ENCODE measurements at regions not wholly inside any gene's neighbourhood (a gene's known extent, or its start where the extent isn't known, plus 50 kb on each side); places are given as distances from the start of the nearest gene placed in this dataset.

DNA sequence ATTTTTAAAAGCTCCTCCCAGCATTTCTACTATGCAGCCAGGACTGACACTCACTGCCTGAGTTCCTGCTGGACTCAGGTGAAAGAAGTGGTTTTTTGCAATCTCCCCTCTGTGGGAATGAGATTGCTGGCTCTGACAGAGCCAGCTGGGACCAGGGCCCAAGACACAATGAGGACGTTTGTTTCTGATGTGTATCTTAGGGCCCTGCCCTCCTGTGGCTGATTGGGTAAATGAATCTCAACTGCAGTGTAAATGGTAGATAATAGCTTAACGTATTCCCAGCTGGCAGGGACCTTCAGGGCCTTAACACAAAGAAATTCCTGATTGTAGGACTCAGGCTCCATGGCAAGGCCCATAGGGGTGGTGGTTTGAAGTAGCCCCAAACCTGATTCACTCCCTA is 85.8 kb upstream of the PRPS1 start:
- H3K4ac ChIP-seq (replicated peaks; ENCODE audit: insufficient read length, low read depth, low read length), result no peak overlapping the region
- no peak overlapping the region for H4K8ac ChIP-seq (ENCODE audit: extremely low read depth, insufficient read depth, low read length)
- no peaks in the 10 kb centered on the region for H3K79me2 ChIP-seq (ENCODE audit: control insufficient read depth in 1 of 2, insufficient read depth in 2 of 2, low read length in 2 of 2)
- no peak overlapping the region for H3K27ac ChIP-seq (ENCODE audit: low read depth, low read length)
- no peak for DNase-seq (ENCODE audit: low read depth in 1 of 2, low spot score in 2 of 2)
- H3K23ac ChIP-seq (ENCODE audit: insufficient read length), result no peak overlapping the region
- H4K5ac ChIP-seq (ENCODE audit: insufficient read length, low read depth, low read length), result no peak overlapping the region
- H3K18ac ChIP-seq (ENCODE audit: extremely low read depth, low read length), result no peak overlapping the region
- H2BK120ac ChIP-seq (replicated peaks; ENCODE audit: low read depth, low read length), result no peak overlapping the region
- H3K4me2 ChIP-seq (ENCODE audit: insufficient read depth in 1 of 2, low read depth in 2 of 2, low read length in 2 of 2), result no peak overlapping the region
- H2BK5ac ChIP-seq (ENCODE audit: low read depth, low read length), result no peak overlapping the region
- H3K56ac ChIP-seq (replicated peaks; ENCODE audit: insufficient read length, low read depth, low read length), result no peak overlapping the region
- H2BK15ac ChIP-seq (ENCODE audit: low read length), result no peak overlapping the region
- H4K20me1 ChIP-seq (replicated peaks in 1 of 2; ENCODE audit: control insufficient read depth in 1 of 2, insufficient read depth in 2 of 2, low read length in 2 of 2), result no peaks in the 10 kb centered on the region
- no peak overlapping the region for H2AFZ ChIP-seq (ENCODE audit: low read length)
- FAIRE-seq, result peak; percentile 85
- no peak overlapping the region for H2BK12ac ChIP-seq (ENCODE audit: low read depth, low read length)
- no peaks in the 10 kb centered on the region for H3K23me2 ChIP-seq (ENCODE audit: low read depth, low read length)
- TF ChIP-seq CBX5 (IDR thresholded peaks at IDR 0.05; ENCODE audit: low read depth, low read length), result no peak
- TF ChIP-seq CTCF (IDR thresholded peaks at IDR 0.05; ENCODE audit: control extremely low read depth in 1 of 3, insufficient read depth in 1 of 3, low read depth in 1 of 3, low read length in 3 of 3), result peak in 2 of 3 experiments; percentile 16 to 49; a peak in 2 of 4 replicates
- peak; percentile 21 to 46; a peak in 3 of 4 replicates for TF ChIP-seq RAD21 (IDR thresholded peaks at IDR 0.05 in 1 of 2, conservative IDR thresholded peaks at IDR 0.05 in 1 of 2; ENCODE audit: low read depth in 2 of 2, low read length in 2 of 2)
- POLR2A ChIA-PET (ENCODE audit: partially characterized antibody), result no interaction called here
- H3K9me3 ChIP-seq (ENCODE audit: insufficient read depth in 2 of 2, low read depth in 1 of 2, low read length in 1 of 2), result no peaks in the 10 kb centered on the region
- H4K91ac ChIP-seq (replicated peaks; ENCODE audit: insufficient read length, low read length), result no peak overlapping the region
- no peaks in the 10 kb centered on the region for H3K79me1 ChIP-seq (ENCODE audit: low read depth, low read length)
- no peak overlapping the region for H3K4me3 ChIP-seq (ENCODE audit: extremely low read depth in 1 of 4, insufficient read depth in 2 of 4, low read depth in 3 of 4, low read length in 4 of 4)
- H2AK5ac ChIP-seq (ENCODE audit: low read depth, low read length), result no peak overlapping the region
- no peaks in the 10 kb centered on the region for H3K4me1 ChIP-seq (replicated peaks in 1 of 4; ENCODE audit: control insufficient read depth in 3 of 4, insufficient read depth in 4 of 4, low read length in 3 of 4)
- WGBS, 2 experiments (ENCODE audit: extremely low coverage in 1 of 2, insufficient coverage in 1 of 2, insufficient read length in 1 of 2, insufficient replicate concordance in 2 of 2, low coverage in 1 of 2, low lambda C conversion rate in 2 of 2, missing lambda C conversion rate in 1 of 2), result 0% methylated on average over 2 of the region's 2 CpGs; no CpG with 5 or more reads in 1 of the 2 experiments
- no peaks in the 10 kb centered on the region for H3K27me3 ChIP-seq (replicated peaks in 1 of 4; ENCODE audit: control insufficient read depth in 3 of 4, extremely low read depth in 1 of 4, insufficient read depth in 3 of 4, low read length in 3 of 4)
- H3K14ac ChIP-seq (ENCODE audit: insufficient read length), result no peak overlapping the region
- H2BK20ac ChIP-seq (ENCODE audit: low read length), result no peak overlapping the region
- CTCF ChIA-PET (ENCODE audit: partially characterized antibody), result interaction anchor here (0.7 to 3.7 kb wide), 14 partner anchors 17 to 236 kb away, joined by 3 to 17 read pairs (median 4); partner anchors contain the start of genes NCBP2L and PRPS1
- H3K9ac ChIP-seq (replicated peaks in 1 of 4; ENCODE audit: extremely low read depth in 1 of 4, low read depth in 3 of 4, low read length in 3 of 4), result no peak overlapping the region
- no peaks in the 10 kb centered on the region for H3K36me3 ChIP-seq (ENCODE audit: control insufficient read depth in 2 of 4, insufficient read depth in 4 of 4, low read length in 3 of 4)

Data from H1 (cell line).